ENCODE measurements at regions not wholly inside any gene's neighbourhood (a gene's known extent, or its start where the extent isn't known, plus 50 kb on each side); places are given as distances from the start of the nearest gene placed in this dataset.

DNA sequence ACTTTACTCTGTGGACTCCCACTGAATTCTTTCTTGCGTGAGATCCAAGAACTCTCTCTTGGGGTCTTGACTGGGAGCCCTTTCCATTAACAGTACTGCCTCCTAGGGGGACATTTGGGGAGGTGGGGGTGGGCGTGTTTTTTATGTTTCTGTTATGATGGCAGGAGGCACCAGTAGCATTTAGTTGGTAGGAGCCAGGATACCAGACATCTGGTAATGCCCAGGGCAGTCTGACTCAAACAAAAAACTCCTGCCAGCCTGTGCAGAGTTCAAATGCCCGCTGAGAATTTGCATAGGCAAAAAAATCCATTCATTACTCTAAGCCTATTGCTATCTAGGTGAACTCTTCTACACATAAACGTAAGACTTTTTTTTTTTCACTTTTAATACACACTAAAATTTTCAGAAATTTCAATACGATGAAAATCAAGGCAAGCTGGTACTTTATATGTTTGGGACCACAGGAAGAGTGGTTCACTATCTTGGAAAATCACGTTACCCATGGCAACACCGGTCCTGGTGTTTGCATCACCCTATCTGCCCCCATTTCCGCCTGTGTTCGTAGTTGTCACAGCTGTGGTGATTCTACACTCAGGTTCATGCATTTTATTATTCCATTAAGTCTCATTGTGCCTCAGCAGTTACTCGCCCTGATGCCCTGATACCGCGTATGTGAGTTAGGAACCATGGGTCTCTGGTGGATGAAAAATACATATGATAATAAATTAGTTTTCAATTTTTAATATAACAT is 121.1 kb upstream of the XYLT1 start:
- DNase-seq (ENCODE audit: low read depth in 2 of 2): no peak

DNA sequence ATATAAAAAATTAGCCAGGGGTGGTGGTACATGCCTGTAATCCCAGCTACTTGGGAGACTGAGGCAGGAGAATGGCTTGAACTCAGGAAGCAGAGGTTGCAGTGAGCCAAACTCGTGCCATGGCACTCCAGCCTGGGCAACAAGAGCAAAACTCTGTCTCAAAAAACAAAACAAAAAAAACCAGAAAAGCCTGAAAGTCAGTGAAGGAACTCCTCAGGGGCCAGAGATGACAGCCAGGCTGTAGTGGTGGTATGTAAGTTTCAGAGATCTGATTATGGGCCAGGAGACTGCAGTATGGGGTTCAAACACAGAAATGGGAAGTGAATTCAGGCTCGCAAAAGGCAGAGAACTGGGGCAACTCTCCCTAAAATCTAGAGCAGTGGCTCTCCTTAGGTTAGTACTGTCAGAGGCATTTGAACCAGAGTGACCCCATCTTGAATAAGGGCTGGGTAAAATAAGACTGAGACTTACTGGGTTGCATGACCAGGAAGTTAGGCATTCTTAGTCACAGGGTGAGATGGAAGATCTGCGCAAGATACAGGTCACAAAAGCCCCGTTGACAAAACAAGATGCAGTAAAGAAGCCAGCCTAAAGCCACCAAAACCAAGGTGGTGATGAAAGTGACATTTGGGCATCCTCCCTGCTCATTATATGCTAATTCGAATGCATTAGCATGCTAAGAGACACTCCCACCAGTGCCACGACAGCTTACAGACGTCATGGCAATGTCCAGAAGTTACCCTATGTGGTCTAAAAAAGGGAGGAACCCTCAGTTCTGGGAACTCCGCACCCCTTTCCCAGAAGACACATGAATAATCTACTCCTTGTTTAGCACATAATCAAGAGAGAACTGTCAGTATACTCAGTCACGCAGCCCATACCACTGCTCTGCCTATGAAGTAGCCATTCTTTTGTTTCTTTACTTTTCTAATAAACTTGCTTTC is 120.2 kb upstream of the XYLT1 start:
- peak; percentile 44 to 51 for DNase-seq (ENCODE audit: low read depth in 2 of 2)

DNA sequence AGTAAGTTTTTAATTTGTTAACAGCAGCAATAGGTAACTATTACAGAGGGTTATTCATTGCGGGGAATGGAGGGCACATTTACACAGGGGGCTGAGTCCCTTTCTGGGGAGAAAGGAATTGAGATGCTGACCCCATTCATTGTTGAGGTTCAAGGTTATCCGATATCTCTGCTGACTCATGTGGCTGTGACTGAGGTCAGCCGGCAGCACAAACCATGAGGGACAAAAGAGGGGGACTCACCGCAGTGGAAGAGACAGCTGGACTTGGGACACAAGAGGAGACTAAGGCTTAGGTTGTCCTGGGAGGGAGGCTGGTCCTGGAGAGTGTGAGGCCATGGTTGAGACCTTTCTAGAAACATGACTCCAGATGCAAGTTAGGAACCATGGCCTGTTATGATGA is 119.1 kb upstream of the XYLT1 start:
- no peak for DNase-seq (ENCODE audit: low read depth in 2 of 2)

DNA sequence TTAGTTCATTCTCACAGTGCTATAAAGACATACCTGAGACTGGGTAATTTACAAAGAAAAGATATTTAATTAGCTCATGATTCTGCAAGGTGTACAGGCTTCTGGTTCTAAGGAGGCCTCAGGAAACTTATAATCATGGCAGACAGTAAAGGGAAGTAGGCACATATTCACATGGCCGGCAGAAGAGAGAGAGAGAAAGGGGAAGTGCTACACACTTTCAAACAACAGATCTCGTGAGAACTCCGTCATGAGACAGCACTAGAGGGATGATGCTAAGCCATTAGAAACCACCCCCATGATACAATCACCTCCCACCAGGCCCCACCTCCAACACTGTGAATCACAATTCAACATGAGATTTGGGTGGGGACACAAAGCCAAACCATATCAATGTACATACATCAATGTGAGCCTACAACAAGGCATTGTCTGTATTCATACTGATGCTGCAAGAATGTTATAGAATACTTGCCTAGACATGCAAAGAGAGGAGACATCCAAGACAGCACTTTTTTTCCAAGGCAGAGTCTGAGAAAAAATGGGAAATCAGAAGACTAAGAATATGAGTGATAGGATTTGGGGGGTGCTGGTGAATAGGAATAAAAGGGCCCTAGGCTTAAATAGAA is 114.8 kb upstream of the XYLT1 start:
- no peak for DNase-seq (ENCODE audit: low read depth in 2 of 2)

DNA sequence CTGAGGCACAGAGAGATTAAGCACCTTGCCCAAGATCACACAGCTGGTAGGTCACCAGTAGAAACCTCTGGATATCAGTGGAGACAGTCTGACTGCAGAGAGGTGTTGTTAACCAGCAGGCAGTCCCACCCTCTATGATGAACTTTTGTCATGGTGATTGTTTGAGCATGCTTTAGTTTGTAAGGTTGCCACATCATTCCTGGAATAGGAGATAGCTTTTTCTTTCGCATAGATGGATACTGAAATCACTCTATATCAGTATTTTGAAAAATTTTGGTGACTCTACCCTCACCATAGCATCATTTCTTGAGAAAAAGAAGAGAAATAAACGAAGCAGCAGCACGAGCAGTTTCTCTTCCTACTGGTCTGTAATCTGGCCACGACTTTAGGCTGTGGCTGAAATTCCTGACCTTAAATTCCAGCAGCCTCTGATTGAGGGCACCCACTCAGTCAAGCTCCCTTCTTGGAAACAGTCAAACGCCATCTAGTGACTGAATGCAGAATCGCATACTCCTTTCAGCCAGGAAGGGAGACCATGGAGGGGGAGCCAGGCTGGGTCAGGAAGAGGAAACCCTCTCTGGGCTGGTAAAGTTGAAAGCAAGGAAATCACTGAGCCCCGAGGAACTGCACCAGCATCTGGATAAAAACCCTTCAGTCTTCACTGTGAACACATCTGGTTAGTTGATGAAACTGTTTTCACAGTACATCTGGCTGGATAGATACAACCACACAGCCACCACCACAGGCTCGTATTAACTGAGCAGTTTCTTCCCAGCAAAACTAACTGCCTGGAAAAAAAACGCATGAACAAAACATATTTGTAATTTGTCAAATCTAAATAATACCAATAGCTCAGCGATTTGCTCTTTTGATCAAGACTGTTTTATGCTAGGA is 108.5 kb upstream of the XYLT1 start:
- DNase-seq (ENCODE audit: low read depth in 2 of 2): peak; percentile 23 to 24

DNA sequence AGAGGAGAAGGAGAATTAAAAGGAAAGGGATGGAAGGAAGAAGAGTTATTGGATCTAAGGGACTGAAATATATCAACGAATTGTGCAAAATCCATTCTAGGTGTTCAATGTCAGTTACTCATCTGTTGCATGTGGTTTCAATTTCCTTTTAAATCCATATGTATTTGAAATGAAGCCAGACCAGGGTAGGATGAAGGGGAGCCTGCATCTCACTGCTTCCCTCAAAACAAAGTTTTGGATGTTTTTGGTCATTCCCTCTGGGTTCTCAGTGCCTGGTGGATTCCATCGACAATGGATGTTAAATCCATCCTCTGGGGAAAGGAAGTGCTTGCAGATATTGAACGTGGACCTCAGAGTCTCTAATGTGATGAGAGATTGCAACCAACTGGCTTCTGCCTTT is 103.5 kb upstream of the XYLT1 start:
- DNase-seq (ENCODE audit: low read depth in 2 of 2): no peak

DNA sequence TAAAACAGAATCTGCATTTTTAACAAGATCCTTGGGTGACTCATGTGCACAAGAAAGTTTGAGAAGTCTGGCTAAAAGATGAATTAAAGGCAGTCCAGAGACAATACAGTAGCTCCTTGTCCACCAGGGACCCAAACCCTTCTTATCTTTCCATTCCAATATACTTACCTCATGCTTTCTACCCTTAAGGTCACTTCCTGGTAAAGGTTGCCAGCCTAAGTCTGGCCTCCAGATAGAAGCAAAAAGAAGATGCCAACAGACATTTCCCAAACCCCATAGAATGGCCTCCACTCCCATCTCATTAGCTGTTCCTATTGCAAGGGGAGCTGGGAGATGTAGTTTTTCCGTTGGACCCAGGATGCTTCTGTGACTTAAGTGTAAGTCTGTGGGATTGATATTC is 101.4 kb upstream of the XYLT1 start:
- DNase-seq (ENCODE audit: low read depth in 2 of 2): no peak

DNA sequence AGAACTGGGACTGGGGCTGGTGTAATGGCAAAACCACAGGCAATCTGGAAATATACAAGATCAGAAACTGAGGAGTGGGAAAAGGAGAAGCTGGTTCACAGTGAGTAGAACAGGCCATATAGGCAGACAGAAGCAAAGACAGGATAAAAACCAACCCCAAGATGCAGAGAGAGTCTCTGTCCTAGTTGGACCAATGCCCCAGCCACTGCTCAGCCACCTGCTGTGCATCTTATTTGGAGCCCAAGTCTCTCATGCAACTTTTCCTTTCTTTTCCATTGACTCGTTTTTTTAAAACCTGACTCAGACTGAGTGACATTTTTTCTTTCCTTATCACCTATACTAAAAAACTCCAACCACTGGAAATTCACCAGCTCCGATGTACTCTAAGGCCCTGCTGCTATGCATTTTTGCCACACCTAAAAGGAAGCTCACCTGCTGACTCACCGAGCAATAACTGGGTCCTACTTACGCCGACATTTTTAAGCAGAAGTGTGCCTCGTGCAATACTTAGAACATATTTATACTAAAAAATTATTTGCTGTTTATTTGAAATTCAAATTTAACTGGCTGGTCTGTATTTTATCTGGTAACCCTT is 100.8 kb upstream of the XYLT1 start:
- no peak for DNase-seq (ENCODE audit: low read depth in 2 of 2)

DNA sequence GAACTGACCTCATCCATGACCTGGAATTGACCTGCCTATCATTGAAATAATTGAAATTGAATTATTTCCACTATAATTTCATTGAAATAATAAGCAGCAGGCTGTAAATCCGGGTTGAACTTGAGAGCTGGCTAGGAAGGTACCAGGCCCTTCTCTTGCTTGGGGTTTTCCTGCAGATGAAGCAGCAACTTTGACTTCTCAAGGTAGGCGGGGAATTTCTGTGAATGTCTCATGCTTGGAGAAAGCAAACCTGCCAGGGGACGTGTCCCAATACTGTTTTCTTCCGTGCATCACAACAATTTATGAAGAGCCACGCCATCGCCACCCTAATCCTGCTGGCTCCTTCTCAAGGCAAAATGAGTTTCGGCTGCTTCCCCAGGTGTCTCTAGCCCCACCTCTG is 97.5 kb upstream of the XYLT1 start:
- no peak for DNase-seq (ENCODE audit: low read depth in 2 of 2)

DNA sequence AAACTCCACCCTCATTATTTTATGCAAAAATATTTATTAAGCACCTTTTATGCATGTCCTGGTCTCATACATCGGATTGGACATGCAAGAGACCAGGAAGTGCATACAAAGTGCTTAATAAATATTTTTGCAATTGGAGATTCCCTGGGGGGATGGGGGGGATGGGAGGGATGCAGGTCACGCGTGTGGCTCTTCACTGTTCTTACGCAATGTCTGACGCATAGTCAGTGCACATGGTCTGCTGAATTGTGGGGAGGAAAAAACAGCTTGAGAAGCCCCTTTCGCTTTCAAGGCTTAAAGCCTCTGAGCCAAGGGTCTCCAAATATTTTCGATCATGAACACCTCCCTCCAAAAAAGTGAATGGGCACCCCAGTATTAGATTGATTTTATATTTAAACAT is 96.7 kb upstream of the XYLT1 start:
- no peak for DNase-seq (ENCODE audit: low read depth in 2 of 2)

DNA sequence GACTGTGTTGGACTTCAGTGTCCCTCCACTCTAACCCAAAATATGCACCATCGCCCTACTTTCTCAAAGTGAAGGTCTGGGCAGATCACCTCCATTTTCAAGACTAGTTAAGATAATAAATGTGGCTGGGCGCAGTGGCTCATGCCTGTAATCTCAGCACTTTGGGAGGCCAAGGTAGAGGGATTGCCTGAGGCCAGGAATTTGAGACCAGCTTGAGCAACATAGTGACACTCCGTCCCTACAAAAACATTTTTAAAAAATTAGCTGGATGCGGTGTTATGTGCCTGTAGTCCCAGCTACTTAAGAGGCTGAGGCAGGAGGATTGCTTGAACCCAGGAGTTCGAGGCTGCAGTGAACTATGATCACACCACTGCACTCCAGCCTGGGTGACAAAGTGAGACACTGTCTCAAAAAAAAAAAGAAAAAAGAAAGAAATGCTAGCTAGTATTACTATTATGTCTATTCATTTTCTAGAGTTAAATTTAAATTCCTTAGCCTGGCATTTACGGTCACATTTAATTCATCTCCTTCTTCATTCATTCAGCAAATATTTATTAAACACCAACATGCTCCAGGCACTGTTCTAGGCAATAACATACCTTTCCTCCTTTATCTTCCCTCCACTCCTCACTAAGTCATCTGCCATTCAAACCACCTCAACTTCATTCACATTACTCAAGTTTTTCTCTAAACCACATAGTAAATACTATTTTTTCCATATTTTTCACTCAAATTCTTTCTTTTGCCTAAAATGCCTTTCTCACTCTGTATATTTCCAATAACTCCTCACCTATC is 96.1 kb upstream of the XYLT1 start:
- DNase-seq (ENCODE audit: low read depth in 2 of 2): no peak

DNA sequence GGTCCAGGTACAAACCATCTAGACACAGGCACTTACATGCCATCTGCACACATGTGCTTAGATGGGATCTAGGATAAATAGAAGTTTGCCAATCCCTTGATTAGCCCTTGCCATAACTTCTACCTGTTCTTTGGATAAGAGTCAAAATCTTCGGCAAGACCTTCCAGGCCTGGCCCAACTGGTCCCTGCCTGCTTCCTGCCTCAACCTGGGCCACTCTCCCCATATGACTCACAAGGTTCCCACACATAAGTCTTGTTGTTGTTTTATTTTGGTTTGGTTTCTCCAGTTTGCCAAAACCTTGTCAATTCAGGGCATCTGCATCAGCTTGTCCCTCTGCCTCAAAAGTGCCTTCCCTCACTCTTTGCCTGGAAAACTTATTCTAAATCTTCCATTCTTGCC is 95.3 kb upstream of the XYLT1 start:
- no peak for DNase-seq (ENCODE audit: low read depth in 2 of 2)

DNA sequence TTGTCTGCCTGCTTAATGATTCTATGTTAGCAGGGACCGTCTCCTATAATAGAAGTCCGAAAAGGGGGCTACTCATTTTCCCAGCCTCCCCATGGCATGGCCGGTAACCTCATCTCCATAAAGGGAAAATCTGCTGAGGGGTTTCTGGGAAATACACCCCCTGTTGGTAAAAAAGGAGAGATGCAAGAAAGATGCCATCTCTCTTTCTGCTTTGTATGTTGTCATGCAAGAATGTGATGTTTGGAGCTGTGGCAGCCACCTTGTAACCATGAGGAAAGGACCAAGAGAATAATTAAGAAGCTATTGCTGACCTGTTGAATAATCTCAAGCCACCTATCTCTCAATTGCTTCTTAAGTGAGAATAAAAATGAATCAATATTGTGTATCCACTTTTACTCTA is 94.8 kb upstream of the XYLT1 start:
- no peak for DNase-seq (ENCODE audit: low read depth in 2 of 2)

DNA sequence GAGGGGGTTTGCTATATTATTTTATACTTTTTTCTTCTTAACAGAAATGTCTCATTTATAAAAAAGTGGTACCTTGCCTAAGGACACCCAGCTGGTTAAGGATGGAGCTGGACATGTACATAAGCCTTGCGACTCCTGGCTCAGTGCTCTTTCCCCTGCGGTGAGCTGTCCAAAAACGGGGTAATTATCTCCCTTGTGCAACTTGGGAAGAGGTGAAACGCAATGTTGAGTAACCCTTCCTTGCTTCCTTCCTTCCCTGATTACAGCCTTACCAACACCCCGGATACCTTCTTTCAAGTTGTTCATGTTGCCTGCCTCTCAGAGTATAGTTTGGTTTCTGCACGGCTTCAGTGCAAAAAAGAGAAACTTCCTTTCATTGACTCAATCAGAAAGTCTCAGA is 94.1 kb upstream of the XYLT1 start:
- no peak for DNase-seq (ENCODE audit: low read depth in 2 of 2)

DNA sequence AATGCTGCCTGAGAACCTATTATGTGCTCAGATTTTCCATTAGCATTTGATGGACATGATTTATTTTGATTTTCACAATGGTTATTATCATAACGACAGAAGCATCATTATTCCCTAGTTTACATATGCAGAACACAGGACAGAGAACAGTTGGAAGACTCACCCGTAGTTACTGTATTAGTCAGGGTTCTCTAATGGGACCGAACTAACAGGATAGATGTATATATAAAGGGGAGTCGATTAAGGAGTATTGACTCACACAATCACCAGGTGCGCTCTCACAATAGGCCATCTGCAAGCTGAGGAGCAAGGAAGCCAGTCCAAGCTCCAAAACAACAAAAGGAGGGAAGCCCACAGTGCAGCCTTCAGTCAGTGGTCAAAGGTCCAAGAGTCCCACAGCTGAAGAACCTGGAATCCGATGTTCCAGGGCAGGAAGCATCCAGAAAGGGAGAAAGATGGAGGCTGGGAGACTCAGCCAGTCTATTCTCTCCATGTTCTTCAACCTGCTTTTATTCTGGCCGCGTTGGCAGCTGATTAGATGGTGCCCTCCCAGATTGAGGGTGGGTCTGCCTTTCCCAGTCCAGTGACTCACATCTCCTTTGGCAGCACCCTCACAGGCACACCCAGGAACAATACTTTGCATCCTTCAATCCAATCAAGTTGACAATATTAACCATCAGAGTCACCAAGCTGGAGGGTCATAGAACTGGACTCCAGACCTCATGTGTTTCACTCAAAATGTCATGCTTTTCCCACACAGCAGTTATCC is 92.7 kb upstream of the XYLT1 start:
- no peak for DNase-seq (ENCODE audit: low read depth in 2 of 2)

DNA sequence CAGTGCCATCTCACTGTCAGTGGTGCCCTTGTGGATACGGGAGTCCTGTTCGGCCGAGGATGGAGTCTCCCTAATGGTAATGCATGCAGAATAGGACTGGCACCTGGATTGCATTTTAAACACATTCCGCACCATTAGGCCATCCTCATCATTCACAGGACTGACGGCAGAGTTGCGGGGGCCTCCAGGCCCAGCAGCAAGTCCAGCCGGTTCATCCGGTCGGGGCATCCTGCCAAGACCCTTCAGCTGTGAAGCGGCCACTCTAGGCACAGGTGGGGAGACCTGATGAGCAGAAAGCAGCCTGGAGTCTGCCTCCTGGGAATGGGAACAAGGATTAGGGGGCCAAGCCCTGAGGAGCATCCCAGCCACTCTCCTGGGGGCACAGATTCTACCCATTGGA is 90.3 kb upstream of the XYLT1 start:
- no peak for DNase-seq (ENCODE audit: low read depth in 2 of 2)

DNA sequence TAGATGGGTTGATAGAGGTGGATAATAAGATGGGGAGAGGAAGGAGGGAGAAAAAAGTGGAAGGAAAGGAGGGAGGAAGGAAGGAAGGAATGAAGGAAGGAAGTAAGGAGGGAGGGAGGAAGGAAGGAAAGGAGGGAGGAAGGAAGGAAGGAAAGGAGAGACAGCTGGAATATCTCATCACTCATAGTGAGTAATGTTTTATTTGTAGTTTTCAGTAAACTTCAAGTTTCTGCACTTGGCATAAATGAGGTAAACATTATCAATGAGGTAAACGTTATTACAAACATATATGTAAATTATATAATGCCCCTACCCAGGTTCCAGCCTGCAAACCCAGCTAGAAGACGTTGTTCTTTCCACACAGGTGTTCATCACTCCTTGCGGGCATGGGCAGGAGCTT is 89.8 kb upstream of the XYLT1 start:
- DNase-seq (ENCODE audit: low read depth in 2 of 2): no peak

DNA sequence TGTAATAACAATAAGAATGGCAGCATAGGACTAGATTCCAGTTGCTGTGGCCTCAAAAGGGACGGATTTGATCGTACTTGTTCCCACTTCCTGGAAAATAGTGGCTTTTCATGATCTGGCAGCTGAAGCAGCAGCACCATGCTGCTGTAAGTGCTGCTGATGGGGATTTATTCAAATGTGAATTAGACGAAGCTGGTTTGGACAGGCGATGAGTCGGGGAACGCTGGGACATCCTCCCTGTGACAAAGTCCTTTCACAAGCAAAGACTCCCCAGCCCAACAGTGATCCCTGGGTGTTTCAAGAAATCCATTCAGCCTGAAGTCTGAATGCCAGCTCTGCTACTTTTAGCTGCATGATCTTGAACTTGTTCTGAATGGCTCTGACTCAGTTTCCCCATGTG is 88.6 kb upstream of the XYLT1 start:
- DNase-seq (ENCODE audit: low read depth in 2 of 2): no peak

DNA sequence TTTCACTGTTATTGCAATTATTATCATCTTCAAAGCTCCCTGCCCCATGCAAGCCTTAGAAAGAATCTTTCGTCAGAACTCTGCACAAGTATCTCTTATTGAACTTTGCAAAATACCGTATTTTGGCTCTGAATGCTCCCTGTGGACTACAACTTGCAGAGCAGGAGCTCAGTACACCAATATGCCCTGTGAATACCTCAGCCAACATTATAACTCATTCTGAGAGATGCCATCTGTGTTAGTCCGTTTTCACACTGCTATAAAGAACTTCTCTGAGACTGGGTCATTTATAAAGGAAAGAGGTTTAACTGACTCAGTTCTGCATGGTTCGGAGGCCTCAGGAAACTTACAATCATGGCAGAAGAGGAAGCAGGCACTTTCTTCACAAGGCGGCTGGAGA is 87.2 kb upstream of the XYLT1 start:
- DNase-seq (ENCODE audit: low read depth in 2 of 2): no peak

DNA sequence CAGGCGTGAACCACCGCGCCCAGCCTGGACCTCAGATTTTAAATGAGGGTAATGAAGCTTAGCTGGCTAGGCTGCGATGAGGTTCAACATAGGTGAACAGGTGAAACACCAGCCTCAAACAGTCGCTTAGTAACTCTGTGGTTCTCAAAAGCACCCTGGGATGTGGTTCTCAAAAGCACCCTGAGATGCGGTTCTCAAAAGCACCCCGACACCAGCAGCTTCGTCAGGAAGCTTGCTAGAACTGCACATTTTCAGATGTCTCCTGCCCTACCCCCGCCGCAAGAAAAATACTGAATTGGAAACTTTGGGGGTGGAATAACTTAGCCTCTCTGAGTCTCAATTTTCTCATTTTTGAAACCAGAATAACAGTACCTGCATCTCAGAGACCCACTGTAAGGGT is 86.7 kb upstream of the XYLT1 start:
- DNase-seq (ENCODE audit: low read depth in 2 of 2): no peak
